HepG2 (cell line): ENCODE measurements at regions not wholly inside any gene's neighbourhood (a gene's known extent, or its start where the extent isn't known, plus 50 kb on each side); places are given as distances from the start of the nearest gene placed in this dataset.

Experiments used
- ATF1 ChIP-seq: IDR thresholded peaks from 2 replicates; pipeline ENCODE4 v1.6.1; 2016; ENCODE audit warnings: mild to moderate bottlenecking, control low read depth
- BCL6 ChIP-seq: IDR thresholded peaks from 2 replicates; pipeline ENCODE4 v1.6.1; 2016; ENCODE audit warnings: missing genetic modification reagents, missing compliant biosample characterization
- CBX5 ChIP-seq: sonication (generic); formaldehyde crosslinking; IDR thresholded peaks from 2 replicates; pipeline ENCODE4 v1.4.0; 2020; ENCODE audit warnings: missing genetic modification reagents, borderline replicate concordance
- DPF2 ChIP-seq: sonication (generic); formaldehyde crosslinking; IDR thresholded peaks from 2 replicates; pipeline ENCODE4 v1.4.0; 2020; ENCODE audit warnings: mild to moderate bottlenecking, low read depth, missing genetic modification reagents, borderline replicate concordance
- FOXP1 ChIP-seq, 2 experiments: fragments of 450-650 bp in 1 of 2; IDR thresholded peaks; 2 replicates each; pipeline ENCODE4 v1.6.1; 2017 to 2018; ENCODE audit warnings: antibody characterized with exemption in 1 of 2
- GABPA ChIP-seq, 2 experiments: IDR thresholded peaks; 2 replicates each; pipeline ENCODE4 v1.6.1; 2011 to 2016; ENCODE audit warnings: low read depth in 2 of 2, low read length in 1 of 2, missing biosample characterization in 1 of 2, missing genetic modification characterization in 1 of 2
- GATA4 ChIP-seq: sonication (generic); IDR thresholded peaks from 2 replicates; pipeline ENCODE4 v1.6.1; 2016; ENCODE audit warnings: antibody characterized with exemption, low read depth, borderline replicate concordance
- GFI1 ChIP-seq: sonication (generic); formaldehyde crosslinking; IDR thresholded peaks from 2 replicates; pipeline ENCODE4 v1.5.0; 2020; ENCODE audit warnings: missing genetic modification reagents, mild to moderate bottlenecking, borderline replicate concordance
- HMG20A ChIP-seq: IDR thresholded peaks from 2 replicates; pipeline ENCODE4 v1.6.1; 2016; ENCODE audit warnings: borderline replicate concordance
- HNRNPUL1 ChIP-seq: fragments of 200-400 bp; formaldehyde crosslinking; IDR thresholded peaks from 2 replicates; pipeline ENCODE4 v1.6.1; 2017; ENCODE audit warnings: low read depth, mild to moderate bottlenecking, low read length, moderate library complexity
- ISX ChIP-seq: sonication (generic); formaldehyde crosslinking; conservative IDR thresholded peaks from 2 replicates; pipeline ENCODE4 v1.5.0; 2020; ENCODE audit warnings: missing genetic modification reagents
- JUN ChIP-seq: sonication (generic); formaldehyde crosslinking; IDR thresholded peaks from 2 replicates; pipeline ENCODE4 v1.4.0; 2020; ENCODE audit warnings: mild to moderate bottlenecking, missing genetic modification reagents
- NCOA2 ChIP-seq: sonication (generic); formaldehyde crosslinking; IDR thresholded peaks from 2 replicates; pipeline ENCODE4 v1.8.0; 2022; ENCODE audit warnings: inconsistent platforms
- NR2F1 ChIP-seq, 2 experiments: fragments of 450-650 bp in 1 of 2; formaldehyde crosslinking in 1 of 2; IDR thresholded peaks; 2 replicates each; pipeline versions ENCODE4 v1.5.0 to v1.6.1; 2016 to 2020; ENCODE audit warnings: mild to moderate bottlenecking in 1 of 2, missing compliant biosample characterization in 1 of 2, missing genetic modification reagents in 1 of 2, moderate library complexity in 1 of 2
- RCOR2 ChIP-seq: IDR thresholded peaks from 2 replicates; pipeline ENCODE4 v1.6.1; 2016; ENCODE audit warnings: missing biosample characterization, missing genetic modification reagents
- SMAD3 ChIP-seq: sonication (generic); formaldehyde crosslinking; IDR thresholded peaks from 2 replicates; pipeline ENCODE4 v1.4.0; 2020; ENCODE audit warnings: missing genetic modification reagents
- SNAPC5 ChIP-seq: sonication (generic); formaldehyde crosslinking; IDR thresholded peaks from 2 replicates; pipeline ENCODE4 v1.8.1; 2023; ENCODE audit warnings: mild to moderate bottlenecking, missing genetic modification reagents, borderline replicate concordance
- THAP11 ChIP-seq: IDR thresholded peaks from 2 replicates; pipeline ENCODE4 v1.6.1; 2016; ENCODE audit warnings: missing biosample characterization, missing genetic modification reagents
- THRA ChIP-seq: sonication (generic); formaldehyde crosslinking; IDR thresholded peaks from 2 replicates; pipeline ENCODE4 v1.4.0; 2020; ENCODE audit warnings: missing genetic modification reagents, borderline replicate concordance
- ZBTB20 ChIP-seq: sonication (generic); formaldehyde crosslinking; IDR thresholded peaks from 2 replicates; pipeline ENCODE4 v1.8.1; 2023; ENCODE audit warnings: missing genetic modification reagents, low read depth, mild to moderate bottlenecking, borderline replicate concordance
- ZC3H13 ChIP-seq: sonication (generic); formaldehyde crosslinking; IDR thresholded peaks from 2 replicates; pipeline ENCODE4 v1.8.1; 2023; ENCODE audit warnings: mild to moderate bottlenecking, missing genetic modification reagents, moderate library complexity
- ZNF333 ChIP-seq: sonication (generic); formaldehyde crosslinking; IDR thresholded peaks from 2 replicates; pipeline ENCODE4 v1.4.0; 2020; ENCODE audit warnings: mild to moderate bottlenecking, missing genetic modification reagents, borderline replicate concordance
- ZNF460 ChIP-seq: sonication (generic); formaldehyde crosslinking; IDR thresholded peaks from 2 replicates; pipeline ENCODE4 v1.5.1; 2020; ENCODE audit warnings: missing genetic modification reagents, mild to moderate bottlenecking, borderline replicate concordance
- ZNF501 ChIP-seq: sonication (generic); formaldehyde crosslinking; IDR thresholded peaks from 2 replicates; pipeline ENCODE4 v1.5.1; 2020; ENCODE audit warnings: mild to moderate bottlenecking, moderate library complexity, missing genetic modification reagents
- ZNF652 ChIP-seq: IDR thresholded peaks from 2 replicates; pipeline ENCODE4 v1.6.1; 2016; ENCODE audit warnings: low read depth, borderline replicate concordance
- ZSCAN9 ChIP-seq: IDR thresholded peaks from 2 replicates; pipeline ENCODE4 v1.6.1; 2016; ENCODE audit warnings: borderline replicate concordance
- TF ChIP-seq, protein P1 (sequence below): sonication (generic); formaldehyde crosslinking; IDR thresholded peaks from 2 replicates; pipeline ENCODE4 v1.4.0; 2020; ENCODE audit warnings: missing genetic modification reagents
- TF ChIP-seq, protein P2 (sequence below): fragments of 450-650 bp; IDR thresholded peaks from 2 replicates; pipeline ENCODE4 v1.6.1; 2017

GRCh38 chr10:78589687-78590086 lies 479.1 kb upstream of the ZMIZ1 start (continued):
- TF ChIP-seq, protein P1, sequence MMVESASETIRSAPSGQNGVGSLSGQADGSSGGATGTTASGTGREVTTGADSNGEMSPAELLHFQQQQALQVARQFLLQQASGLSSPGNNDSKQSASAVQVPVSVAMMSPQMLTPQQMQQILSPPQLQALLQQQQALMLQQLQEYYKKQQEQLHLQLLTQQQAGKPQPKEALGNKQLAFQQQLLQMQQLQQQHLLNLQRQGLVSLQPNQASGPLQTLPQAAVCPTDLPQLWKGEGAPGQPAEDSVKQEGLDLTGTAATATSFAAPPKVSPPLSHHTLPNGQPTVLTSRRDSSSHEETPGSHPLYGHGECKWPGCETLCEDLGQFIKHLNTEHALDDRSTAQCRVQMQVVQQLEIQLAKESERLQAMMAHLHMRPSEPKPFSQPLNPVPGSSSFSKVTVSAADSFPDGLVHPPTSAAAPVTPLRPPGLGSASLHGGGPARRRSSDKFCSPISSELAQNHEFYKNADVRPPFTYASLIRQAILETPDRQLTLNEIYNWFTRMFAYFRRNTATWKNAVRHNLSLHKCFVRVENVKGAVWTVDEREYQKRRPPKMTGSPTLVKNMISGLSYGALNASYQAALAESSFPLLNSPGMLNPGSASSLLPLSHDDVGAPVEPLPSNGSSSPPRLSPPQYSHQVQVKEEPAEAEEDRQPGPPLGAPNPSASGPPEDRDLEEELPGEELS: peak; percentile 88
- TF ChIP-seq CBX5 (no peak), JUN (CRISPR knock-in tag) (no peak), HNRNPUL1 (no peak), ISX (CRISPR knock-in tag) (no peak), ZBTB20 (no peak), FOXP1 (IDR thresholded peaks at IDR 0.05) (no peak), FOXP1 (CRISPR knock-in tag; IDR thresholded peaks at IDR 0.05) (peak; percentile 87), NCOA2 (CRISPR knock-in tag) (peak; percentile 74), ATF1 (CRISPR knock-in tag) (0 out of 2 replicates have a peak, but pooled peaks have one; percentile 49), SMAD3 (CRISPR knock-in tag) (no peak), DPF2 (CRISPR knock-in tag) (peak; percentile 36; the same call in 1 of the 2 replicates), SNAPC5 (no peak), HMG20A (CRISPR knock-in tag) (peak; percentile 89; the same call in 1 of the 2 replicates), BCL6 (peak; percentile 69), GATA4 (0 out of 2 replicates have a peak, but pooled peaks have one; percentile 25), ZNF652 (CRISPR knock-in tag) (peak; percentile 83; the same call in 1 of the 2 replicates), GFI1 (CRISPR knock-in tag) (no peak), THAP11 (CRISPR knock-in tag) (peak; percentile 41; the same call in 1 of the 2 replicates), ZNF333 (CRISPR knock-in tag) (no peak), NR2F1 (CRISPR knock-in tag; IDR thresholded peaks at IDR 0.05) (no peak), THRA (CRISPR knock-in tag) (peak; percentile 28; the same call in 1 of the 2 replicates), ZNF501 (CRISPR knock-in tag) (no peak), GABPA (IDR thresholded peaks at IDR 0.05; ENCODE audit: low read depth, low read length) (no peak), GABPA (CRISPR knock-in tag; IDR thresholded peaks at IDR 0.05; ENCODE audit: low read depth) (no peak), ZSCAN9 (CRISPR knock-in tag) (0 out of 2 replicates have a peak, but pooled peaks have one; percentile 36), RCOR2 (CRISPR knock-in tag) (peak; percentile 51; the same call in 1 of the 2 replicates), ZC3H13 (CRISPR knock-in tag) (no peak), ZNF460 (CRISPR knock-in tag) (no peak)
- TF ChIP-seq, protein P2, sequence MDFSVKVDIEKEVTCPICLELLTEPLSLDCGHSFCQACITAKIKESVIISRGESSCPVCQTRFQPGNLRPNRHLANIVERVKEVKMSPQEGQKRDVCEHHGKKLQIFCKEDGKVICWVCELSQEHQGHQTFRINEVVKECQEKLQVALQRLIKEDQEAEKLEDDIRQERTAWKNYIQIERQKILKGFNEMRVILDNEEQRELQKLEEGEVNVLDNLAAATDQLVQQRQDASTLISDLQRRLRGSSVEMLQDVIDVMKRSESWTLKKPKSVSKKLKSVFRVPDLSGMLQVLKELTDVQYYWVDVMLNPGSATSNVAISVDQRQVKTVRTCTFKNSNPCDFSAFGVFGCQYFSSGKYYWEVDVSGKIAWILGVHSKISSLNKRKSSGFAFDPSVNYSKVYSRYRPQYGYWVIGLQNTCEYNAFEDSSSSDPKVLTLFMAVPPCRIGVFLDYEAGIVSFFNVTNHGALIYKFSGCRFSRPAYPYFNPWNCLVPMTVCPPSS: no peak
